Colonic mucosa (tissue), 4 donors: ENCODE measurements at regions not wholly inside any gene's neighbourhood (a gene's known extent, or its start where the extent isn't known, plus 50 kb on each side); places are given as distances from the start of the nearest gene placed in this dataset.
"Not testable (repeated sequence)": the region's sequence is repeated elsewhere in the genome, so short reads cannot be mapped to it uniquely, and the experiment has no call there.

Source experiments
- DNase-seq: peaks from one replicate; pipeline ENCODE4 v3.0.0-alpha.2; 2020
- H3K27ac ChIP-seq: fragments of 200-600 bp; one replicate; pipeline ENCODE4 v1.8.0; 2021
- H3K27me3 ChIP-seq: fragments of 200-600 bp; one replicate; pipeline ENCODE4 v1.8.0; 2021
- H3K36me3 ChIP-seq: fragments of 200-600 bp; one replicate; pipeline ENCODE4 v1.8.0; 2021
- H3K4me1 ChIP-seq: fragments of 200-600 bp; one replicate; pipeline ENCODE4 v1.8.0; 2021; ENCODE audit warnings: mild to moderate bottlenecking
- H3K4me3 ChIP-seq: fragments of 200-600 bp; one replicate; pipeline ENCODE4 v1.8.0; 2021
- H3K9ac ChIP-seq, 2 donors: one replicate each; pipeline ENCODE4 v1.7.0; 2013; ENCODE audit warnings: control low read depth in 2 of 2, low read depth in 2 of 2, low read length in 2 of 2
- H3K9me3 ChIP-seq: fragments of 200-600 bp; one replicate; pipeline ENCODE4 v1.8.0; 2021
- intact Hi-C: fragments of 100-400 bp; cut with DNase I; formaldehyde crosslinking; loops from one replicate; pipeline ENCODE4 v1.14.1; 2022
- TF ChIP-seq, protein P1 (sequence below): fragments of 200-600 bp; IDR thresholded peaks from one replicate; pipeline ENCODE4 v1.8.0; 2022; ENCODE audit warnings: antibody characterized with exemption, mild to moderate bottlenecking
- donor health status: healthy.
- donor health status: DM: no; HTN: no; CAD: no.
- donor health status: DM: no; HTN: no; CAD: no.

DNA sequence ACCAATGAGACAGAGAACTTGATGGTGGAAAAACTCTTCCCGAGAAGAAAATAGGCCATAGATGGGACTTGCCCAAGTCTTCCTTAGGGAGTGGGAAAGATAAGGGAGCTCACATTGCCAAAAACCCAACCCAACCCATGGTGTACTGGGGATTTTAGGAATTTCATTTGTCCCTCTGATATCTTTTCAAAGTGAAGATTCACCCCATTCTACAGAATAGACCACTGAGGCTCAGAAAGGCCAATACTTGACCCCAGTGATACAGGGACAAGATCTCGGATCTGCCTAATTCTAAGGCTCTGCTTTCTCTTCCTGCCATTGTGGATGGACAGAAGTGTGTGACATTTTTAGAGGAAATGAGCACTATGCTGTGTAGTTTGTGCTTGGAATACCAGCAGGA, 159.0 kb downstream of the MYCN start:
- TF ChIP-seq, protein P1, sequence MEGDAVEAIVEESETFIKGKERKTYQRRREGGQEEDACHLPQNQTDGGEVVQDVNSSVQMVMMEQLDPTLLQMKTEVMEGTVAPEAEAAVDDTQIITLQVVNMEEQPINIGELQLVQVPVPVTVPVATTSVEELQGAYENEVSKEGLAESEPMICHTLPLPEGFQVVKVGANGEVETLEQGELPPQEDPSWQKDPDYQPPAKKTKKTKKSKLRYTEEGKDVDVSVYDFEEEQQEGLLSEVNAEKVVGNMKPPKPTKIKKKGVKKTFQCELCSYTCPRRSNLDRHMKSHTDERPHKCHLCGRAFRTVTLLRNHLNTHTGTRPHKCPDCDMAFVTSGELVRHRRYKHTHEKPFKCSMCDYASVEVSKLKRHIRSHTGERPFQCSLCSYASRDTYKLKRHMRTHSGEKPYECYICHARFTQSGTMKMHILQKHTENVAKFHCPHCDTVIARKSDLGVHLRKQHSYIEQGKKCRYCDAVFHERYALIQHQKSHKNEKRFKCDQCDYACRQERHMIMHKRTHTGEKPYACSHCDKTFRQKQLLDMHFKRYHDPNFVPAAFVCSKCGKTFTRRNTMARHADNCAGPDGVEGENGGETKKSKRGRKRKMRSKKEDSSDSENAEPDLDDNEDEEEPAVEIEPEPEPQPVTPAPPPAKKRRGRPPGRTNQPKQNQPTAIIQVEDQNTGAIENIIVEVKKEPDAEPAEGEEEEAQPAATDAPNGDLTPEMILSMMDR, result no peak
- DNase-seq, result no peak
- intact Hi-C loops, result no loop called here
- H3K27ac ChIP-seq, result no peak overlapping the region
- H3K4me1 ChIP-seq, result no peaks in the 10 kb centered on the region
- H3K36me3 ChIP-seq, result no peaks in the 10 kb centered on the region
- no peaks in the 10 kb centered on the region for H3K27me3 ChIP-seq
- H3K4me3 ChIP-seq, result no peak overlapping the region
- no peak overlapping the region for H3K9ac ChIP-seq
- H3K9me3 ChIP-seq, result no peaks in the 10 kb centered on the region

DNA sequence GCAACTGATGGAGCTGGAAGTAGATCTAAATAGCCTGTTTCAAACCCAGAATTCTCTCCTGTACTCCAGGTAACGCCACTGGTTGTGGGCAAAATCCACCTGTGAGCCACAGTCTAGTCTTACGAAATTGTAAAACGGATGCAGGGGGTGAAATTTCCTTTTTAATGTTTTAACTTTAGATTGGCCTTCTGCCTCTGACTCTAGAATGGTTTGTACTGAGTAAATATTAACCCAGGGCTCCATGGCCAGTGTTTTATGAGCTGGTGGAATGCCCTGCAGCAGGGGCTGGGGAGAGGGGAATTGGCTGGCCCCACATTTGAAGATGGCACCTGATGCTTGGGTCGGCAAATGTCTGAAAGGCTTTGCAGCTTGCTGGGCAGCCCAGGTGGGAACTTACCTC, 156.6 kb downstream of the MYCN start:
- H3K4me1 ChIP-seq, result no peaks in the 10 kb centered on the region
- intact Hi-C loops, result no loop called here
- H3K36me3 ChIP-seq, result no peaks in the 10 kb centered on the region
- H3K27ac ChIP-seq, result no peak overlapping the region
- no peak for DNase-seq
- H3K9ac ChIP-seq, result no peak overlapping the region
- no peak overlapping the region for H3K4me3 ChIP-seq
- TF ChIP-seq, protein P1, result no peak
- no peaks in the 10 kb centered on the region for H3K9me3 ChIP-seq
- no peaks in the 10 kb centered on the region for H3K27me3 ChIP-seq

DNA sequence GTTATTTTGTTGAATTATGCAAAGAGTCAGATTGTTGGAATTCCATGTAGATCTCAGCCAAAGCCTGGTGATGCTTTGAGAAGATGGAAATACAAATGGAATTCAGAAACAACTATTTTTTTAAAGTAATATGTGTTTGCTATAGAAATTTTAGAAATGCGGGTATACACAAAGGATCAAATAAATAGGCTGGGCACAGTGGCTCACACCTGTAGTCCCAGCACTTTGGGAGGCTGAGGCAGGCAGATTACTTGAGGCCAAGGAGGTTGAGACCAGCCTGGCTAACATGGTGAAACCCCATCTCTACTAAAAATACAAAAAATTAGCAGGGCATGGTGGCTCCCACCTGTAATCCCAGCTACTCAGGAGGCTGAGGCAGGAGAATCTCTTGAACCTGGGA, 155.1 kb downstream of the MYCN start:
- H3K36me3 ChIP-seq, intact Hi-C loops: not testable (repeated sequence)

DNA sequence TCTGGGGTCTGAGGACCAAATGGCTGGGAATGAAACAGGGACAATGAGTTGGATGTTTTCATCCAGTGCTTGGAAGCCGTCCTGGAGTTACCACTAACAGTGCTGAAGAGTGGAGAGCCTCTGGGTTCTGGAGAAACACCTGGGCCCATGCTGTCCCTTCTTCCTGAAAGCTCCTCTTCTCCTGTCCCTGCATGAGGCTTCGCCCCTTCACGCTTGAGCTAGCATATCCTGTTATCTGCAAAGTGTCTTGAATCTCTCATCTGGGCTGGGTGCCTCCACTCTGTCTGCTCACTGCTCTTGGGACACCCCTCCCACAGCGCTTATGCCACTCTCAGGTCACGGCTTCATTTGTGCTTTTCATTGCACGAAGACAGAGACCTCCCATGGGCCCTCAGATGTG, 154.5 kb downstream of the MYCN start:
- H3K27ac ChIP-seq, result no peak overlapping the region
- TF ChIP-seq, protein P1, result no peak
- intact Hi-C loops, result no loop called here

More for the DNA sequence above, 155.1 kb downstream of the MYCN start:
- H3K4me1 ChIP-seq, DNase-seq, H3K27ac ChIP-seq, H3K9me3 ChIP-seq, H3K9ac ChIP-seq, H3K27me3 ChIP-seq, H3K4me3 ChIP-seq: not testable (repeated sequence)

GRCh38 chr2:16093639-16094529, 153.5 kb downstream of the MYCN start:
- DNase-seq, result peak; percentile 50
- H3K4me3 ChIP-seq, result no peak overlapping the region
- H3K9me3 ChIP-seq, result no peaks in the 10 kb centered on the region
- no peaks in the 10 kb centered on the region for H3K4me1 ChIP-seq
- intact Hi-C loops, result no loop called here
- H3K36me3 ChIP-seq, result no peaks in the 10 kb centered on the region
- TF ChIP-seq, protein P1, result no peak
- H3K27ac ChIP-seq, result no peak overlapping the region
- H3K27me3 ChIP-seq, result no peaks in the 10 kb centered on the region
- H3K9ac ChIP-seq, result no peak overlapping the region

More for the DNA sequence above, 154.5 kb downstream of the MYCN start:
- DNase-seq, result no peak
- Histone ChIP-seq H3K4me1 (no peaks in the 10 kb centered on the region), H3K9me3 (no peaks in the 10 kb centered on the region), H3K4me3 (no peak overlapping the region), H3K27me3 (no peaks in the 10 kb centered on the region), H3K9ac (no peak overlapping the region), H3K36me3 (no peaks in the 10 kb centered on the region)
